Esophagus squamous epithelium (tissue), 4 donors: ENCODE measurements at regions not wholly inside any gene's neighbourhood (a gene's known extent, or its start where the extent isn't known, plus 50 kb on each side); places are given as distances from the start of the nearest gene placed in this dataset.

Experiments used
- CTCF ChIP-seq, 6 experiments: fragments of 450-650 bp in 4 of 6; fragments of 200-600 bp in 2 of 6; sonication (generic) in 2 of 6; IDR thresholded peaks; one replicate each; pipeline ENCODE4 v1.5.1; 2016 to 2019; ENCODE audit warnings: antibody characterized with exemption in 6 of 6, mild to moderate bottlenecking in 4 of 6, moderate library complexity in 4 of 6
- POLR2A ChIP-seq, 4 donors: fragments of 450-650 bp; IDR thresholded peaks; one replicate each; pipeline ENCODE4 v1.6.1; 2017; ENCODE audit warnings: antibody characterized with exemption in 4 of 4, mild to moderate bottlenecking in 4 of 4, moderate library complexity in 3 of 4

DNA sequence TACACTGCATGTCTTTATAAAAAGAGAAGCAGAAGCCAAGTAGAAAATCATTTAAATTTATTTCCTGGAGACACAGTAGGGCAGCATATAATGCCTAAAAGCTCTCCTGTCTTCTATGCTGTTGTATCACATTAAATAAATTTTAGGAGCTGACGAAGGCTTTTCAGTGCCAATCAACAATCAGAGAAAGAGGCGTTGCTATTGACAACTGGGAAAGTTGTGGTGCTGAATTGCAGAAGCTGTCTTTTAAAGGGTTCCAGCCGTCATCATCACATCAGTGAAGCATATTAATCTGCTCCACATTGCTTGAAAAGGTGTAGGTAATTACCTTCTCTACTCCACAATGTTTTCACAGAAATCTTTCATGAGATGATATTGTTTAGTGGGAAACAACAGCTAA lies 103.9 kb downstream of the FSCB start:
- TF ChIP-seq CTCF (IDR thresholded peaks at IDR 0.05) (no peak), POLR2A (IDR thresholded peaks at IDR 0.05) (no peak)
